ENCODE measurements at regions not wholly inside any gene's neighbourhood (a gene's known extent, or its start where the extent isn't known, plus 50 kb on each side); places are given as distances from the start of the nearest gene placed in this dataset.

DNA sequence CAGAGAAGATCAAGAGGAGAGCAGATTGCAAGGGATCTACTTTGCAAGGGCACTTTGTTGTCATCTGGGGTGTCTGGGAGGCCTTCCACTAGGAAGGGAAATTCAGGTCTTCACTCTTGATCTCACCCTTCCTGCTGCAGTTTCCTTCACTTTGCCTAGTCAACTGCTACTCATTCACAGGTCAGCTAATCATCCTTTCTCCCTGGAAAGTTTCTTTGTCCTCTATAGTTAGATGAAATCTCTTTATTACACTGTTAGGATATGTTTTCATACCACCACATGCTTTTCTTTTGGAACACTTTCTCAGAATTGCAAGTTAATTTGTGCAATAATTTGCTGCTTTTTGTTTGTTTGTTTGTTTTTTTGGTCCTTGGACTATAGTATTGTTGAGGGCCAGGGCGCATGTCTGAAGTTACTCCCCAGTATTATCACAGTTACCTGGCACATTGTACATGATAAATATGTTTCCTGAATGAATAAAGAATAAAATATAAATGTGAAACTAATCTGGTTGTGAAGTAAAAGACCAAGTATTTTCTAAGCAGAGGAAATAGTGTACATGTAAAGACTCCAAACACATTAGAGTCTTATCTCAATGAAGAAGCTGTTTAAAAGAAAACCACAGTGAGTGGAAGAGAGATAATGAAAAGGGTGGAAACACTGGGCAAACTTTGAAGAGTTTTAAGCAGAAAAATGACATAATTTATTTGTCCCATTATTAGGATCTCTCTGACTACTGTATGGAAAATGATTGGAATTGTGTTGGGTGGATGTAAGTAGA is 139.9 kb upstream of the DGKB start:
- H3K27me3 ChIP-seq: no peaks in the 10 kb centered on the region
- no peak for TF ChIP-seq POLR2A (IDR thresholded peaks at IDR 0.05)
- TF ChIP-seq, protein P1, sequence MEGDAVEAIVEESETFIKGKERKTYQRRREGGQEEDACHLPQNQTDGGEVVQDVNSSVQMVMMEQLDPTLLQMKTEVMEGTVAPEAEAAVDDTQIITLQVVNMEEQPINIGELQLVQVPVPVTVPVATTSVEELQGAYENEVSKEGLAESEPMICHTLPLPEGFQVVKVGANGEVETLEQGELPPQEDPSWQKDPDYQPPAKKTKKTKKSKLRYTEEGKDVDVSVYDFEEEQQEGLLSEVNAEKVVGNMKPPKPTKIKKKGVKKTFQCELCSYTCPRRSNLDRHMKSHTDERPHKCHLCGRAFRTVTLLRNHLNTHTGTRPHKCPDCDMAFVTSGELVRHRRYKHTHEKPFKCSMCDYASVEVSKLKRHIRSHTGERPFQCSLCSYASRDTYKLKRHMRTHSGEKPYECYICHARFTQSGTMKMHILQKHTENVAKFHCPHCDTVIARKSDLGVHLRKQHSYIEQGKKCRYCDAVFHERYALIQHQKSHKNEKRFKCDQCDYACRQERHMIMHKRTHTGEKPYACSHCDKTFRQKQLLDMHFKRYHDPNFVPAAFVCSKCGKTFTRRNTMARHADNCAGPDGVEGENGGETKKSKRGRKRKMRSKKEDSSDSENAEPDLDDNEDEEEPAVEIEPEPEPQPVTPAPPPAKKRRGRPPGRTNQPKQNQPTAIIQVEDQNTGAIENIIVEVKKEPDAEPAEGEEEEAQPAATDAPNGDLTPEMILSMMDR (IDR thresholded peaks at IDR 0.05): no peak
- 92 to 98% methylated on average over 1 of the region's 1 CpG for WGBS, 2 donors
- H3K4me3 ChIP-seq (replicated peaks in 1 of 3): no peak overlapping the region
- no peak overlapping the region for H3K27ac ChIP-seq
- intact Hi-C loops (cut with DNase I): no loop called here
- no peaks in the 10 kb centered on the region for H3K9me3 ChIP-seq
- H3K36me3 ChIP-seq: no peaks in the 10 kb centered on the region
- no peaks in the 10 kb centered on the region for H3K4me1 ChIP-seq
- DNase-seq: no peak

DNA sequence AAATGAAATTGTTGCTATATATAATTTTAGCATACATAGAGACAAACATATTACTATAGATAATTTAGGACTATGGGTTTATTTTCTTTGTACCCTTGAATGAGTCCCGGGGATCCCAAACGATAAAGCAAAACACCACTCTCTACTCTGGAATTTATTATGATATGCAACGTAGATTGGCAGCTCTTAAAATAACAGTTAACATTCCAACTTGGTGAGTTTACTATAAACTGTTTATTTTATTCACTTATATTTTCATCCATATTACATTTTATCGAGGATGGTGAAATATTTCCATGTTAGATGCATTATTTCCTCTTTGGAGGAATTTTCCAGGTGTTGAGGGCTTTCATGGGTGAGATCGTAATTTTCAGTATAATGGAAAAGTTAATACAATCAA is 138.7 kb upstream of the DGKB start:
- Histone ChIP-seq H3K9me3 (no peaks in the 10 kb centered on the region), H3K4me3 (replicated peaks in 1 of 3) (no peak overlapping the region), H3K4me1 (no peaks in the 10 kb centered on the region), H3K27ac (no peak overlapping the region), H3K36me3 (no peaks in the 10 kb centered on the region), H3K27me3 (no peaks in the 10 kb centered on the region)
- TF ChIP-seq POLR2A (IDR thresholded peaks at IDR 0.05): no peak
- TF ChIP-seq, protein P1 (IDR thresholded peaks at IDR 0.05): no peak
- no peak for DNase-seq
- intact Hi-C loops (cut with DNase I): no loop called here
- 47 to 49% methylated on average over 5 of the region's 5 CpGs for WGBS, 2 donors

DNA sequence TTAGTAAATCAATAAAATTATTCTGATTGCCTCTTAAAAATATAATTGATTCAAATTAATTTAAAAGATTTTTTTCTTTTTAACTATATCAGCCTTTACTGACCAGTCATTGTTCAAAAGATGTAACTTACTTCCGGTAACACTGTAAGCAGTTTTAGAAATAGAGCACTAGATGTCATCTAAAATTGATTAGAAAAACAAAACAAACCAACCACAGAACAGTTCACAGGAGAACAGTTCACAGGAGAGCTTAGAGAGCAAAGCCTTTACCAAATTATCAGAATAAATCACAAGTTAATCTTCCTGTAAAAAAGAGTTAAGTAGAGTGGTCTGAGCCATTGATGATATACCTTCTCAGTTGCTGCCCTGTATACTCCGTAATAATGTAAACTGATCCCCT is 133.3 kb upstream of the DGKB start:
- Histone ChIP-seq H3K36me3 (no peaks in the 10 kb centered on the region), H3K4me1 (no peaks in the 10 kb centered on the region), H3K9me3 (no peaks in the 10 kb centered on the region), H3K4me3 (replicated peaks in 1 of 3) (no peak overlapping the region), H3K27me3 (no peaks in the 10 kb centered on the region), H3K27ac (no peak overlapping the region)
- no peak for DNase-seq
- intact Hi-C loops (cut with DNase I): no loop called here
- no peak for TF ChIP-seq POLR2A (IDR thresholded peaks at IDR 0.05)
- TF ChIP-seq, protein P1 (IDR thresholded peaks at IDR 0.05): no peak
- 91 to 93% methylated on average over 2 of the region's 2 CpGs for WGBS, 2 donors

DNA sequence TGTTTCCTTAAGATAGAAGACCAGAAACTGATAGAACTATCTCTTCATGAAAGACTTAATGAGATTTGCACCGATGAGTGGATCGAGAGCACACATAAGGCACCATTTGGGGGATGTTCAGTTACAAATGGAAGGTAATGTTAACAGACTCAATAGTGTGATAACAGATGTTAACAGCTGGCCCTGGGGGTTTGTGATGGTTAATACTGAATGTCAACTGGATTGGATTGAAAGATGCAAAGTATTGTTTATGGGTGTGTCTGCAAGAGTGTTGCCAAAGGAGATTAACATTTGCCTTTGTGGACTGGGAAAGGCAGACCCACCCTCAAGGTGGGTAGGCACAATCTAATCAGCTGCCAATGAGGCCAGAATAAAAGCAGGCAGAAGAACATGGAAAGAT is 130.5 kb upstream of the DGKB start:
- 93 to 95% methylated on average over 2 of the region's 2 CpGs for WGBS, 2 donors
- TF ChIP-seq, protein P1 (IDR thresholded peaks at IDR 0.05): no peak
- no peak for TF ChIP-seq POLR2A (IDR thresholded peaks at IDR 0.05)
- no peak for DNase-seq

DNA sequence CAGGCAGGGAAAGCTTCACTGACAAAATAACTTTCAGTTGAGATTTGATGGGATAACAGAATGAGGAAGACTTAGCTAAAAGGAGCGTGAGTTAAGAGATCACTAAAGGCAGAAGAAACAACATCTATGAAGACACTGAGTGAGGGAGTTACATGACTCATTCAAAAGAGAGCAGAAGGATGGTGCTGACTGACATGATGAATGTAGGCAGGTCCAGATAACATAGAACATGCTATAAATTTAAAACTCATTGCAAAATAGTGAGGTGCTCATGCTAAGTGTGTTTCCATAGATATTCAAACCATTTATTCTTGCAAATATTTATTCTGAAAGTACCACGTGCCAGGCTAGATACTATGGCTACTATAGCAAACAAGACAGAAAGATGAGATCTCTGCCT is 116.4 kb upstream of the DGKB start:
- no peak overlapping the region for H3K27ac ChIP-seq
- H3K4me3 ChIP-seq (replicated peaks in 1 of 3): no peak overlapping the region
- no peaks in the 10 kb centered on the region for H3K9me3 ChIP-seq
- H3K27me3 ChIP-seq: no peaks in the 10 kb centered on the region
- no peak for DNase-seq
- intact Hi-C loops (cut with DNase I): loop anchor here (10.0 kb wide), 1 partner anchor 304 kb away; no protein-coding TSS in a partner anchor
- TF ChIP-seq POLR2A (IDR thresholded peaks at IDR 0.05): no peak
- TF ChIP-seq, protein P1 (IDR thresholded peaks at IDR 0.05): no peak
- H3K4me1 ChIP-seq: no peaks in the 10 kb centered on the region
- 42 to 44% methylated on average over 2 of the region's 2 CpGs for WGBS, 2 donors
- no peaks in the 10 kb centered on the region for H3K36me3 ChIP-seq

More for the DNA sequence above, 130.5 kb upstream of the DGKB start:
- no peak overlapping the region for H3K4me3 ChIP-seq (replicated peaks in 1 of 3)
- no peaks in the 10 kb centered on the region for H3K36me3 ChIP-seq
- H3K27me3 ChIP-seq: no peaks in the 10 kb centered on the region
- intact Hi-C loops (cut with DNase I): no loop called here
- no peak overlapping the region for H3K27ac ChIP-seq
- no peaks in the 10 kb centered on the region for H3K9me3 ChIP-seq
- no peaks in the 10 kb centered on the region for H3K4me1 ChIP-seq

Data from thyroid gland (tissue), 4 donors.